ENCODE measurements at regions not wholly inside any gene's neighbourhood (a gene's known extent, or its start where the extent isn't known, plus 50 kb on each side); places are given as distances from the start of the nearest gene placed in this dataset.
"Not testable (repeated sequence)": the region's sequence is repeated elsewhere in the genome, so short reads cannot be mapped to it uniquely, and the experiment has no call there.

GRCh38 chr7:116363637-116364432 is 135.7 kb upstream of the CAV2 start:
- TF ChIP-seq, protein P1, sequence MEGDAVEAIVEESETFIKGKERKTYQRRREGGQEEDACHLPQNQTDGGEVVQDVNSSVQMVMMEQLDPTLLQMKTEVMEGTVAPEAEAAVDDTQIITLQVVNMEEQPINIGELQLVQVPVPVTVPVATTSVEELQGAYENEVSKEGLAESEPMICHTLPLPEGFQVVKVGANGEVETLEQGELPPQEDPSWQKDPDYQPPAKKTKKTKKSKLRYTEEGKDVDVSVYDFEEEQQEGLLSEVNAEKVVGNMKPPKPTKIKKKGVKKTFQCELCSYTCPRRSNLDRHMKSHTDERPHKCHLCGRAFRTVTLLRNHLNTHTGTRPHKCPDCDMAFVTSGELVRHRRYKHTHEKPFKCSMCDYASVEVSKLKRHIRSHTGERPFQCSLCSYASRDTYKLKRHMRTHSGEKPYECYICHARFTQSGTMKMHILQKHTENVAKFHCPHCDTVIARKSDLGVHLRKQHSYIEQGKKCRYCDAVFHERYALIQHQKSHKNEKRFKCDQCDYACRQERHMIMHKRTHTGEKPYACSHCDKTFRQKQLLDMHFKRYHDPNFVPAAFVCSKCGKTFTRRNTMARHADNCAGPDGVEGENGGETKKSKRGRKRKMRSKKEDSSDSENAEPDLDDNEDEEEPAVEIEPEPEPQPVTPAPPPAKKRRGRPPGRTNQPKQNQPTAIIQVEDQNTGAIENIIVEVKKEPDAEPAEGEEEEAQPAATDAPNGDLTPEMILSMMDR (IDR thresholded peaks at IDR 0.05), result no peak
- H3K27ac ChIP-seq, result no peak overlapping the region

GRCh38 chr7:116364469-116364868 is 135.1 kb upstream of the CAV2 start:
- TF ChIP-seq ZFX (IDR thresholded peaks at IDR 0.05; ENCODE audit: borderline replicate concordance), result no peak
- TF ChIP-seq, protein P1 (IDR thresholded peaks at IDR 0.05), result no peak
- no peak overlapping the region for H3K27ac ChIP-seq

- TF ChIP-seq, protein P1 (IDR thresholded peaks at IDR 0.05), result no peak
- no peak for TF ChIP-seq ZFX (IDR thresholded peaks at IDR 0.05; ENCODE audit: borderline replicate concordance)
- H3K27ac ChIP-seq, result no peak overlapping the region
Measured at GRCh38 chr7:116365797-116366196, 133.7 kb upstream of the CAV2 start.

GRCh38 chr7:116367171-116367813 is 132.2 kb upstream of the CAV2 start:
- H3K27ac ChIP-seq, result no peak overlapping the region
- no peak for TF ChIP-seq ZFX (IDR thresholded peaks at IDR 0.05; ENCODE audit: borderline replicate concordance)
- TF ChIP-seq, protein P1 (IDR thresholded peaks at IDR 0.05), result no peak

- TF ChIP-seq ZFX (IDR thresholded peaks at IDR 0.05; ENCODE audit: borderline replicate concordance), result no peak
- TF ChIP-seq, protein P1 (IDR thresholded peaks at IDR 0.05), result no peak
- H3K27ac ChIP-seq, result no peak overlapping the region
Measured at GRCh38 chr7:116368965-116369364, 130.6 kb upstream of the CAV2 start.

GRCh38 chr7:116371536-116371935 is 128.0 kb upstream of the CAV2 start:
- not testable (repeated sequence) for H3K27ac ChIP-seq

- not testable (repeated sequence) for H3K27ac ChIP-seq
Measured at GRCh38 chr7:116373229-116373628, 126.3 kb upstream of the CAV2 start.

DNA sequence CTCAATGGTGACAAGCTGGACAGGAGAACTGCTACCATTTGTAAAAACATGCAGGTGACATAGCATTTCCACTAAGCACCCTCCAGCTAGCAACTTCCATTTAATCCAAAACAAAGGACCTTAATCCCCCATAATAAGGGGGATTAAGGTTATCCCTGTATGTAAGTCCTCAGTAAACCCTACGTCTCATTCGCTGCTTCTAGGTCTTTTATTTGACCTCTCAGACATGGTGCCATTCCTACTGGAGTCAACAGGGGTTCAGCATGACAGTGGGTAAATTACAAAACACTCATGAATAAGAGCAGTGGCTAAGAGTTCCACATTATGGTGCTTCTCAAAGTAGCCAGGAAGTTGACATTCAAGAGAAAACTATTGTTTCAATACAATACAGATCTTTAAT is 121.8 kb upstream of the CAV2 start:
- H3K27ac ChIP-seq, result no peak overlapping the region
- TF ChIP-seq ZFX (IDR thresholded peaks at IDR 0.05; ENCODE audit: borderline replicate concordance), result no peak
- TF ChIP-seq, protein P1 (IDR thresholded peaks at IDR 0.05), result no peak
